ENCODE measurements at regions not wholly inside any gene's neighbourhood (a gene's known extent, or its start where the extent isn't known, plus 50 kb on each side); places are given as distances from the start of the nearest gene placed in this dataset.
"Not testable (repeated sequence)": the region's sequence is repeated elsewhere in the genome, so short reads cannot be mapped to it uniquely, and the experiment has no call there.

DNA sequence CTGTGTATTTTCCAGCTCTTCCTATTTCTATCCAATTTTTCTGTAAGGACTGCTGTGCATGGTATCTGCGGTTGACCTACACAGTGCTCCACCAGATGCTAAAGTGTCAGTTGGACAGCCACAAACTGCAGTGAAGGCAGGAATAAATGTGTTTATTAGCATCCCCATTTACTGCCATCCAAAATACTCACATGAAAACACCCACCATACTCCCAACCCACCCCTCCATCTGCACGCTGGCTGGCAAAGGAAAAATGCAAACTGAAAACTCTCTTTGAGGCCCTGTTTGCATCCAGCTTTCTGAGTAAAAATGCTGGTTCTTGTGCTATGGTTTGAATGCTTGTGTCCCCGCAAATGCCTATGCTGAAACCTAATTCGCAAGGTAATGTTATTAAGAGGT lies 515.5 kb downstream of the ZNF385D start:
- DNase-seq: no peak

DNA sequence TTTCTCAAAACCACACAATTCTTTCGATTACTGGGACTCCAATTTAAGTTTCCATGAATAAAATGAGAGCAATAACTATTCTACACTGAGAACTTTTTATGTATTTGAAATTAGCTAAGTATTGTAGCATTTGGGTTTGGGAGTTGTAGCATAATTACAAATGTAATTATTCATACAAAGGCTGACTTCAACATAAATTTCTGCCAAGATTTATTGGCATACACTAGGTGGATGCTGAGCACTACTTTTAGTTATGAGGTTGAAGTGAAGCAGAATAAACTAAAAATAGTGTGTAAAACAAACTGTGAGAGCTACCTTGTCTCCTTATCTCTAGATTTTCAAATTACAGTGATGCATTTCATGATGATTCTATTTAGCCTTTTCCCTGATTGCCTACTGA lies 516.1 kb downstream of the ZNF385D start:
- DNase-seq: no peak

DNA sequence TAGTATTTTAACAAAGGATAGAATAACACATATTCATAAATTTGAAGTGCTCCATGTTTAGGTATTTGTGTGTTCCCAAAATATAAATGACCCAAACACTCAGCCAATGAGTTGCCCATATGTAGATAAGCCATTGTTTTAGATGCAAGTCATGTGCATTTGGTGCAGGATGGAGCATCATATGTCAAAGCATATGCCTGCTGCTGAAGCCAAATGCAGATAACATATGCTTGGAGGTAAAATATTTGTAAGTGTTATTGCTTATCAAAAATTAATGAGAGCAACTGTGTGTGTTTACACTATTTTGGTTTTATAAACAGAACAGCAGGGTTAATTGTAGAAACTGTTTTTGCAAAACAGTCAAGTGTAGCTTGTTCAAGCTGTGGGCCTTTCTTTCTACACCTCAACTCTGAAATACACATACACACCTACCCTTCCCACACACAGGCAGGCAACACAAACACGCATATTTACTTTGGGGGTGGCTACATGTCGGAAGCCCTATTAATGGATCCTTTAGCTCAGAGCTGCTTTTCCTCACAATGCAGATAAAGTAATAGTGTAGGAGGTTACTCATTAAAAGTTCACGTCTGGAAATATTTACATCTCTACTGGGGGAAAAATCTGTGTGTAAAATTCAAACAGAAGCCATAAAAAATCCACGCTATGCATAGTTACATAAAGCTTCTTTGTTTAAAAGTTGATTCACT lies 521.4 kb downstream of the ZNF385D start:
- DNase-seq: no peak

DNA sequence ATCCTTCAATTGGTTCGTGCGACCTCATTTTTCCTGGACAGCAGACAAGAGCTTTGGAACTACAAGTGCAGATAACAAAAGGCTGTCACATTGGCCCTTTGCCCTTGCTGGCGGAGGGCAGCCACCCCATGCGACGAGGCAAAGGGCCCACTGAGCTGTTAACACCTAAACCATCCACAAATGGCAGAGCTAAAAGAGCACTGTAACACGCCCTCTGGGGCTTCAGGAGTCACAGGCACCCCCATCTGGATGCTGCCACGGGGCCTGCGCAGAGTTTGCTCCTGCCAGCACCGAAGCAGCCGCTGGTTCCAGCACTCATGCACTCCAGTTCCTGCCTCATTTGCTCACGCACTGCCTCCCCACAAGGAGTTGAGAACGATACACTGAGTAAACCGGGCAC lies 524.9 kb downstream of the ZNF385D start:
- no peak for DNase-seq

DNA sequence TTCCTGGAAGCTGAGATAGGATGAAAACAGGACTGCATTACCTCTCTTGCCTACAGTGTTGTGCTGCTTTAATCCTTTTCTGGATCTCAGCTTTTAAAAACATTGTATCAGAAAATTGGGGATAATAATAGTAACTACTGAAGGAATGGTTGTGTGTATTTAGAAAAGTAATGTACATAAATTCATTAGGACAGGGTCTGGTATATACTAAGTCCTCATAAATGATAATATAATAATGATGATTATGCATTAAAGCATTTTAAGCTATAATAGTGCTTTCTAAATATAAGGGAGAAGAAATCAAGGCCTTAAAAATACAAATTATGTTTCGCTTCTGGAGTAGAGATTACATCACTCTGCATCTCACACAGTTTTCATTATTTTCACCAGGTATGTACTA lies 530.1 kb downstream of the ZNF385D start:
- no peak for DNase-seq

DNA sequence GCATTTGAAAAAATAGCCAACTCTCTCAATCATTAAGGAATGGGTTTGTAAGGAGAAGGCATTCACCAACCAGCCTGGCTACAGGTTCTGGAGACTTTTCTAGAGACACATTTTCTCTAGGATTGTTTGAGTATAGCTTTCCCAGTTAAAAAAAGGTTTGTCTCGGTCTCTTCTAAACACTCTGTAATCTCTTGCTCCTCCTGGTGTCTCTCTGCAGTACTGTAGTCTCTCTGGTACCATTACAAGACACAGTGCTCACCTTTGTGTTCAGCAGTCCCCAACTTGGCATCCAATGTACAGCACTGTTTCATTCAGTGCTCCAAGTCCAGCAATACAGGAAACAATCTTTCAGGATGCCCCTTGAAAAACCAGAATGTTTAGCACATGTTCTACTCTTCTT lies 534.4 kb downstream of the ZNF385D start:
- no peak for DNase-seq

DNA sequence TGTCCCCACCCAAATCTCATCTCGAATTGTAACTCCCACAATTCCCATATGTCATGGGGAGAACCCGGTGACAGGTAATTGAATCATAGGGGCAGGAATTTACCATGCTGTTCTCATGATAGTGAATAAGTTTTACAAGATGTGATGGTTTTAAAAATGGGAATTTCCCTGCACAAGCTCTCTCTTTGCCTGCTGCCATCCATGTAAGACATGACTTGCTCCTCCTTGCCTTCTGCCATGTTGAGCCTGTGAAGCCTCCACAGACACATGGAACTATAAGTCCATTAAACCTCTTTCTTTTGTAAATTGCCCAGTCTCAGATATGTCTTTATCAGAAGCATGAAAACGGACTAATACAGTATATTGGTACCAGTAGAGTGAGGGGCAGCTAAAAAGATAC lies 546.9 kb downstream of the ZNF385D start:
- DNase-seq: not testable (repeated sequence)

DNA sequence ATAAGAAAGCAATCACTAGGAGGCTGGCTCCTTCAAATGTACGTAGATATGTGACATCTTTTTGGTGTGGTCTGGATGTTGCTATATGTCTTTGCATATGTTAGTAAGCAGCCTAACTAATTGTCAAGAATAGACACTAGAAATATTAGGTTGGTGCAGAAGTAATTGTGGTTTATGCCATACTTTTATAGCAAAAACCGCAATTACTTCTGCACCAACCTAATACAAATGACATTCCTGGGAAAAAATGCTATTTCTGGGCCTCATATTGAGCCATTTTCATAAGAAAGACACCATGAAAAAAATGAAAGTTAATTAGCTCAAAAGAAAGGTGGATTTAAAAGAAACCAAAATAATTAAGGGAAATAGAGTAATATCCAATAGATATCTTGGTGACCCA lies 555.8 kb downstream of the ZNF385D start:
- DNase-seq: no peak

DNA sequence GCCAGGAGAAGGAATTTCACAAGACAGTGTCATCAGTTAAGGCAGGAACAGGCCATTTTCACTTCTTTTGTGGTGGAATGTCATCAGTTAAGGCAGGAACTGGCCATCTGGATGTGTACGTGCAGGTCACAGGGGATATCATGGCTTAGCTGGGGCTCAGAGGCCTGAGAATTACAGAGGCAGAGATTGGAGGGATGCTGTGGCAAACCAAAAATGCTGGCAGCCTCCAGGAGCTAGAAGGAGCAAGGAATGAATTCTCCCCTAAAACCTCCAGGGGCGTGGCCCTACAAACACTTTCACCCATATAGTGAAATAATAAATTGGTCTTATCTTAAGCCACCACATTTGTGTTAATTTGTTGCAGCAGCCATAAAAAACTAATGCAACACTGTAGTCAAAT lies 557.0 kb downstream of the ZNF385D start:
- DNase-seq: not testable (repeated sequence)

DNA sequence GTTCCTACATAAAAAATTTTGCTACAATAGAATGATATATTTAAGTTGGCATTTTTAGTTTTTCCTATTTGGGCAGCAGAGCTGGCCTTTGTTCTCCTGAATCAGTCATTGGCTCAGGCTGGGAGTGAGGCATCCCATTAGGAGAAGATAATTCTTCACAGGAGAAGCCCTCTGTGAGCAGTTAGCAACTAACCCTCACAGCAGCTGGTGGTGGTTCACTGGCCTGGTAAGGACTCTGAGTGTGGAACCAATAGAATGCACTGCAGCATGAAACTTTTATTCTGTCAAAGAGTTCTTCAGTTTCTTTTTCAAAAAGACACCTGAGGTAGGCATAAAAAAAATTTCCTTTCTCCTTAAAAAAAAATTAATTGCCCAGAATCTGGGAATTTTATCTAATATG lies 562.6 kb downstream of the ZNF385D start:
- no peak for DNase-seq

DNA sequence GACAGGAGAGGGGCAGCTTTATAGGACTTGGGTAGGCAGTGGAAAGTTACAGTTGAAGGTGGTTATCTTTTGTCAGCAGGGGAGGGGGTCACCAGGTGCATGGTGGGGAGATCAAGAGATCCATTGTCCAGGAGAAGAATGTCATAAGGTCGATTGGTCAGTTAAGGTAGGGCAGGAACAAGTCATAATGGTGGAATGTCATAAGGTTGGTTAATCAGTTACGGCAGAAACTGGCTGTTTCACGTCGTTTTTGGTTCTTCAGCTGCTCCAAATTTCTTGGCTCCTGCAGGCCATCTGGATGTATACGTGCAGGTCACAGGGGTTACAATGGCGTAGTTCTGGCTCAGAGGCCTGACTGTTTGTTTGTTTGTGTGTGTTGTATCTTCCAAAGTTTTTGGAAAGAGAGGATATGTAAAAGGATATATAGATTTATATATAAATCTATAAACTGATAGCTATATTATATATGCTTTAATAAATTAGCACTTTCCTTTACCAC lies 565.1 kb downstream of the ZNF385D start:
- DNase-seq: no peak

DNA sequence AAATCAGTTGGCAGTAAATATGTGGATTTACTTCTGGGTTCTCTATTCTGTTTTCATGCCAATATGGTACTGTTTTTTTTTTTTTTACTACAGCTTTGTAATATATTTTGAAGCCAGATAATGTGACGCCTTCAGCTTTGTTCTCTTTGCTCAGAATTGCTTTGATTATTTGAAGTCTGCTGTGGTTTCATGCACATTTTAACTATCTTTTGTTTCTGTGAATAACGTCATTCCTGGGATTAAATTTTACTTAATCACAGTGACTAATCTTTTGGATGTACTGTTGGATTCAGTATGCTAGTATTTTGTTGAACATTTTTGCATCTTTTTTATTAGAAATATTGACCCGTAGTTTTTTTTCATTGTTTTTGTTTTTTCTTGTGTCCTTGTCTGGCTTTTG lies 576.5 kb downstream of the ZNF385D start:
- DNase-seq: no peak

DNA sequence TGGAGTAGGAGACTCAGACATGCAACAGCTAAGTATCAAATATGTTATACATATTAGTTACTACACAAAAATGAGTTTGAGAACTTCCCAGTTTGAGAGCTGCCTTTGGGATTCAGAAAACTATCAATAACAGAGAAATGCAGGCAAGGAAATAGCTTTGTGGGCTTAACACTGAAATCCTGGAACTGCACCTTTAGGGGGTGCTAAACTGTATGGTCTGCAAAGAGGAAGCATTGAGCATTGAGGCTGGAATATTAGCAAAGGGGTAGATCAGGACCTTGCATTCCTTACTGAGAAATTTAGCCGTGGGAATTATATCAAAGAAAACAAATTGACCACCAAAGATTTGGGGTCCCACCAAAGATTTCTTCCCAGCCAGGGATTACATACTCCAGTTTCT lies 580.0 kb downstream of the ZNF385D start:
- no peak for DNase-seq

DNA sequence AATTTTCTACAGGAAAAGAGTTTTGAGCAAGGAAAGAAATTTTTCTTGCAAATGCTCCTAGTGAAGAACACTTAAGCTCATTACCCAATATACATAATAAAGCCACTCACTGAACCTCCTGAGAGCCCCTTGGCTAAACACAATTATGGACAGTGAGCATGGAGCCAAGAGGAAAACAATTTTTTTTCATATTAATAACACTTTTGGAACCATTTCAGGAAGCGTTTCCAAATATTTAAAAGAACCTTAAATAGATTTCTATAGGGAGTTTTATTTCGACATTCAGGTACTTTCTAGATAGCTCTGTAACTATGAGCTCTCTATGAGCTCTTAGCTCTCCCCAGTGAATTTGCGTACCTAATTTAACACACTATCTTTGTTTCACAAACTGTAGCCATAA lies 581.1 kb downstream of the ZNF385D start:
- no peak for DNase-seq

DNA sequence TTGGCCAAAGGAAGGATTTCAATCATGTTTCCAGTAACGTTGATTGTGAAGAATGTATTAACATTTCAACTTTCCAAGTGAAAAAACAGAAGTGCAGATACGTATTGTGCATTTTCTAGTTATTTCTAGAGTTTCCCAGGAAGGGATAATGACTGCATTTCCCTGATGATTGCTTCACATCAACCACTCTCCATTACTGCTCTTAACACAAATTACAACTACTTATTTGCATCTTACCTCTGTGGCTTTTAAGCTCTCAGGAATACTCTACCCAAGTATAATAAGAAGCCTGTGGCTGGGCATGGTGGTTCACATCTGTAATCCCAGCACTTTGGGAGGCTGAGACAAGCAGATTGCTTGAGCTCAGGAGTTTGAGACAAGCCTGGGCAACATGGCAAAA lies 582.5 kb downstream of the ZNF385D start:
- DNase-seq: no peak

DNA sequence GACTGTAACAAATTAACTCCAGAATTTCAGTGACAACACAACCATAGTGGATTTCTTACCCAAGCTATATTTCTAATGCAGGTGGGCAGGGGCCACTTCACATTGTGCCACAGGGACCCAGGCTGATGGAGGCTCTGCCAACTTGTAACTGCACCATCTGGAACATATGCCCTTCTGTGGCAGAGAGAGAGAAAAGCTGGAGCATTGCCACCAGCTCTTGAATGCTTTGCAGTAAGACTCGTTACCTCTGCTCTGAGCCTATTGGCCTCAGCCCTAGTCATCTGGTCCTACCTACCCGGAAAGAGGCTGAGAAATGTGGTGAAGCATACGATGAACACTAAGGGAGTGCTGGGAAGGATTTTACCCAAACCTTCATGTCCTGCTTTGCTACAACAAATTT lies 587.1 kb downstream of the ZNF385D start:
- no peak for DNase-seq

DNA sequence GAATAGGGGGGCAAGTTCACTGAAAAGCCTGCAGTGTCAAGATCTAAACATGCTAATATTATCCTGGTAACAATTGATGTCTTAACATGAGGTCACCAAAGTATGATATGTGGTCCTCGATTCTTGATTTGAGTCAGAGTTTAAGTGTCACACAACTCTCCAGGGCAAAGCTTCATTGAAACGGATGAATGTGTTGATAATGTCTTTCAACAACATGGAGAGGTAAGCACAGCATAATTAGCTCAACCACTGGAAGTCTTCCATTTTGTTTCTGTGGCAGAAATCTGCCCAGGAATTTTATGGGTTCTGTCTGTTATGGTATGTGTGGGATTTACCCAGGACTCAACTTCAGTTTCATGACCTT lies 591.5 kb downstream of the ZNF385D start:
- DNase-seq: no peak

DNA sequence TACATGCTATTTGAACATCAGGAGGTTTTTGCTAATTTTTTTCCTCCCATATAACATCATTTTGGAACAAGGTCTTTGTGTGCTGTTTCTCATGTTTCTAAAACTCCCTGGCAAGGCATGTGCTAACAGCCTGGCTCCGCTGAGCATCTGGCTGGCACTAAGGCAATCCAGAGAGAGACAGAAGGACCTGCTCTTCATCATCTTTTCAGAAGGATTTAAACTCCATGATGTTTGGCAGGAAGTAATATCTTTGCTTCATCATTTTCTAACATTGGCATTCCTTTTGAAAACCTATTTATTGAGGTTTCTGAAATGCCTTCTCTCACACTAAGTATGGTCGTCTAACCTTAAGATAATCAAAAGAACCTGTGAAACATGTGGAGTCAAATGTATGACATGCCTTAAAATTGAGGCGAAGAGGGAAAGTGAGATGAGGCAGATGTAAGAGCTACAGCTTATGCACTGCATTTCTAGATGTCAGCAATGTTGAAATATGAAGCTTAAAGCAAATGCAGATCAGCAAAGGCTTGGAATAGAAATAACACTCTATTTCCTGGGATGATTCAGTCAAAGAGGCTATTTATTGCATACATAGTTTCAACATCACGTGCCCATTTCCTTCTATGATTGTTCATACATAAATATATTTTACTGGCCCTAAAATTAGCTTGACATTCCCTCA lies 592.0 kb downstream of the ZNF385D start:
- DNase-seq: no peak

DNA sequence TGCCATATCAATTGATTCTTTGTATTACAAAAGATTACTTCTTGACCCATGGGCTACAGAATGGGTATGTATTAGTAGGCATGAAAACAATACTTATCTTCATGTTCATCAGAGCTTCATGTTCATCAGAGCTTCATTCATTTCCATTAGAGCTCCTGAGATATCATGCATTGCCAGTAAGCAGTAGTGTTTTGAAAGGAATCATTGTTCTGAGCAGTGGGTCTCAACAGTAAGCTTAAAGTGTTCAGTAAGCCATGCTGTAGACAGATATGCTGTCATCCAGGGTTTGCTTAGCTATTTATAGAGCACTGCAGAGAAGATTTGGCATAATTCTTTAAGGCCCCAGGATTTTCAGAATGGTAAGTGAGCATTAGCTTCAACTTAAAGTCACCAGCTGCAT lies 596.1 kb downstream of the ZNF385D start:
- no peak for DNase-seq

DNA sequence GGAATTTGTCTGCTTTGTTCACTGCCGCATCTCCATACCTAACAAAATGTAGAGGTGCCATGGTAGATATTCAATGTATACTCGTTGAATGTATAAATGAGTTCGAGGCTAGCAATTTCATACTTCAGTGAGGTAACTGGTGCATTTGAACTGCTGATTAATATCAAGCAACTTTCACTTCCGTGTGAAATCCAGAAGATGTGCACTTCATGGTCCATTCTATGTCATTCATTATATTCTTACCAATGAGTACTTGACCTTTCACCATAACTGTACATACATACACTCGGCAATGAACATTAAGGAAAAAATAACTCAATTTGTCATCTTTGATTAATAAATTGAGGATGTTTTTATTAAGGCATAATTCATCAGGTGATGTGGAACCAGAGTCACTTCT lies 598.5 kb downstream of the ZNF385D start:
- no peak for DNase-seq

DNA sequence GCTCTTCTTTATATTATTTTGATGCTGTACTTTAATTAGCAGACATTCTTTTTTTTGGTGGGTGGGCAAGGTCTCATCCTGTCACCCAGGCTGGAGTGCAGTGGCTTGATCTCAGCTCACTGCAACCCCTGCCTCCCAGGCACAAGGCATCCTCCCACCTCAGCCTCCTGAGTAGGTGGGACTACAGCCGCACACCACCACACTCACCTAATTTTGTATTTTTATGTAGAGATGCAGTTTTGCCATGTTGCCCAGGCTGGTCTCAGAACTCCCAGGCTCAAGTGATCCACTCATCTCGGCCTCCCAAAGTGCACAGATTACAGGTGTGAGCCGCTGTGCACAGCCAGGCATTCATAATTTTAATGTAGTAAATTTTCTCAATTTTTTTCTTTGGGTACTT lies 608.1 kb downstream of the ZNF385D start:
- no peak for DNase-seq

DNA sequence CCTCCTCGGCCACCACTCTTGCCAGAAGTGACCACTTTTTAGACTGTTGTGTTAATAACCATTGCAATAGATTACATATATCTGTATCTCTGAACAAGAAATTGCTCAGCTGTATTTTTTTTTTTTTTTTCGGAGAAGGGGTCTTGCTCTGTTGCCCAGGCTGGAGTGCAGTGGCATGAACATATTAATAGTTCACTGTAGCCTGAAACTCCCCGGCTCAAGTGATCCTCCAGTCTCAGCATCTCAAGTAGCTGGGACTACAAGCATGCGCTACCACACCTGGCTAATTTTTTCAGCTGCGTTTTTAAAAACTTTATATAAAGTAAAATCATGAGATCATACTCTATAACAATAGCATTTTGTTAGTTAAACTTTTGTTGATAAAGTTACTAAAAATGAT lies 609.0 kb downstream of the ZNF385D start:
- DNase-seq: no peak

DNA sequence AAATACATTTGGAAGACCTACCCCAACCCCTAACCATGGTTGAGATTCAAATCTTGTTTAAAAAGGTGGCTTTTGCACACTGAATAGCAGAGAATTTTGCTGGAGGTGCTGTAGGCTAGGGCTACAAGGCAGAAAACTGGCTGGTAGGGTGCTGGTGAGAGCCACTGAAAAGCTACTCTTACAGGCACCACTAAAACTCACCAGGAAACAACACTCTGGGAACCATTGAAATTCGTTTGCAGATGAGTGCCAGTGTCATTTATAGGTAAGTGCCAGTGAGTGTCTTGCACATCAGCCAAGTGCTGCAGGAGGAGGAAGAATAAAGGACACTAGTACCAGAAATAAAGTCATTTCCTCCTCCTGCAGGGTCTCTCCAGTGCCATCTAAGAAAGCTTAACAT lies 610.2 kb downstream of the ZNF385D start:
- DNase-seq: no peak

DNA sequence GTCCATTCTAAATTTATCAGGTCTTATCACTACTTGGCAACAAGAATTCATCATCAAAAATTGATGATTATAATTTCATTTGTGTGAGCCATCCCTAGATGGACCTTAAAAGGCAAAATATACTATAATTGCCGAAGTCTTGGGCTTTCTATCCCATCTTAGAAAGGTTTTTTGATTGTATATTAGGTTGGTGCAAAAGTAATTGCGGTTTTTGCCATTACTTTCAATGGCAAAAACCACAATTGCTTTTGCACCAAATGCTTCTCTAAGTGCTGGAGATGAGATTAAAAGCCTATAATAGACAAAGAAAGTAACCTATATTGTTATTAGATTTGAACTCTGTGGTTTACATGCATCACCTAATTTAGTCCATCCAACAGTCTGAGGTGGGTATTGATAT lies 612.9 kb downstream of the ZNF385D start:
- no peak for DNase-seq

DNA sequence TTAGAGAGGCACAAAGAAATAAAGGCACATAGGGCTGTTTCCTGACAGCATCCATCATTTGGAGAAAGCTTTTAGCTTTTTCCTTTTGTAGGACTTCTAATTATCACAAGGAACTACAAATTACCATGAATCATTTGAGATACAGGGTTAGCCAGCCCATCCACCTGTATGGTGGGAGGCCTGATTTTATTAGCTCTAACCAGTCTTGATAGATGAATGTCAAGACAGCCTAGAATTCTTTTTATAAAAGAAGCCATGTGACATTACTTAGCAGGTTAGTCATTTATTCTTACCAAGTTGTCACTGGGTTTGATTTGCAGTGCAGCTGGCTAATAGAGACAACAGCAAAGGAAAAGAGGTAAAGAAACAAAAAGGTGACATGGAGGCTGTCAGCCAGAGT lies 618.1 kb downstream of the ZNF385D start:
- DNase-seq: no peak
